DMS114 treated with DMSO at 0.1 percent for 48 hours (cell line): ENCODE measurements at regions not wholly inside any gene's neighbourhood (a gene's known extent, or its start where the extent isn't known, plus 50 kb on each side); places are given as distances from the start of the nearest gene placed in this dataset.
A peak's percentile ranks its signal among the peaks of the same experiment; 100 is the strongest.
"Not testable (repeated sequence)": the region's sequence is repeated elsewhere in the genome, so short reads cannot be mapped to it uniquely, and the experiment has no call there.

ENCODE experiments used
- DNase-seq: peaks from one replicate; lab custom pipeline; 2025; ENCODE audit not compliant: unreplicated experiment; lab: John Stamatoyannopoulos, UW

DNA sequence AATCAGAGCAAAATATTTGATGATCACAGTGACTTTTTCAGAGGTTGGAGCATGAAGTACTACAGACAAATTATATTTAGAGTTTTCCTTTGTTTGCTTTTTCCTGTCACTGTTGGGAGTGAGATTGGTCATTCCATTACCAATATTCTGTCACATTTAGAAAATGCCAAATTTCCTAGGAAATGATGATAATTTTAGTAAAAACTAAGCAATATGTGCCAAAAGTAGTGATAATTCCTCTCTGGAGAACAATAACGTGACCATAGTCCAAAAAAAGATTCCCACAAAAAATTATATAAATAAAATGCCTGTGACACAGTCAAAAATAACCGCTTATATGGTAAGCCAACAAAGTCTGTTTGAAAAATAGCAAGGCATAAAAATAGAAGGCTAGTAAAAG lies 2719.4 kb downstream of the PCDH9 start:
- DNase-seq, result no peak

DNA sequence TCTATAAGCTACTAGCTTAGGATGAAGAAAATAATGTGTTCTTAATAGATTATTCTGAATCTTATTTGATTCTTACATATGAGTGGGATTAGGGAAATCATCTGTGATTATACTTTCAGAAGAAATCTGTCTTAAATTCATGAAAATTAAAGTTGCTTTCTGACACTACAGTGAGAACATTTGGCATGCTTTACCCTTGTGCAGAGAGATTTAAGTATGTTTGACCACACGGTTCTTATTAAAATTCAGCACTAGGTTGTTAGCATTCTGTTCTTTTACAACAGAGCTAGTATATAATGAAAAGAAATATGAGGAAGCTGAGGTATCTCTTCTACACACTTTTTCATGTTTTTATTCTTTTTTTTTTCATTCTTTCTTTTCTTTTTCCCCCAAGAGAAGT lies 2723.9 kb downstream of the PCDH9 start:
- DNase-seq, result no peak

GRCh38 chr13:64505336-64505910 lies 2724.7 kb downstream of the PCDH9 start:
- no peak for DNase-seq

GRCh38 chr13:64488731-64489130 lies 2741.4 kb downstream of the PCDH9 start:
- no peak for DNase-seq

DNA sequence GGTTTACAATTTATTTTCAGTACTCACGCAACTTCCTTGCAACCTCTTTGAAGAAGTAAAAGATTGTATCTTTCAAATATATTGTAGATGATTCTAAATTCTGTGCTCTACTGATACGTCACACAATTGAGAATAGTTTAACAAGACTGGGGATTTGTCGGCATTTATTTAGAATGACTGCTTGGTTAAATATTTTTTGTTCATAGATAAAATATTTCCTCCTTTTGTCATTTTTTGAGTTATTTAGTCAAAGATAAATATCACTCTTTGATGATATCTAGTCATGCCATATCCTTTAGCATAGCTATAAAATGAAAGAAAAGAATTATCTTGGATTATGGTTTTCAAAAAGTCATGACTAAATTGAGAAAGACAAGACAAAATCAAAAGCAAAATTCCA lies 2747.8 kb downstream of the PCDH9 start:
- no peak for DNase-seq

GRCh38 chr13:64480672-64481071 lies 2749.5 kb downstream of the PCDH9 start:
- DNase-seq, result no peak

- DNase-seq, result peak; percentile 7
Observed at GRCh38 chr13:64480211-64480610, 2749.9 kb downstream of the PCDH9 start.

DNA sequence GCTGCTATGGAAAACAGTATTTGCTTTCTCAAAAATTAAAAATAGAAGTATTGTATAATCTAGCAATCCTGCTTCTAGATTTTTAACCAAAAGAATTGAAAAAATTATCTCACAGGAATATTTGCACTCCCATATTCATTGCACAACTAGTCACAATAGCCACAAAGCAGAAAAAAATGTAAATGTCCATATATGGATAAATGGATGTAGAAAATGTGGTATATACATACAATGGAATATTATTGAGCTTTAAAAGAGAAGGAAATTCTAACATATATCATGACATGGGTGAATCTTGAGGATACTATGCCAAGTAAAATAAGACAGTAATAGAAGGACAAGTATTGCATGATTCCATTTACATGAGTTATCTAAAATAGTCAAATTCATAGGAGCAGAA lies 2753.0 kb downstream of the PCDH9 start:
- no peak for DNase-seq

- not testable (repeated sequence) for DNase-seq
Observed at GRCh38 chr13:64476041-64476568, 2754.0 kb downstream of the PCDH9 start.

DNA sequence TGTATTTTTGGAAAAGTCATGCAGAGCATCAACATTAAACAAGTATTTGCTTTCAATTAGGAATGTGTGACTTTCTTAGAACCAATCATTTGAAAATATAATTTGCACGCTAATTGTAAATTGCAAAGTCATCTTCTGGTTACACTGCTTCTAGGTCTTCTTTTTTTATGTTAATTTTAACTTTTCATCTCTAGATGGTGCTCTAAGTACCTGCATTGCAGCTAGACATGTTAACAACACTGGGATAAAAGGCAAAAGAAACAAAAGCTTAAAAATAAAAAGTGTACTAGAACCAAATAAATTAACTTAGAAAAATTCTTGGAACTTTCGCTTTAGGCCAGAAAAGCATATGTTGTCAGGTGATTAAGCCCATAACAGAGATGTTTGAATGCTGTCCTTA lies 2758.2 kb downstream of the PCDH9 start:
- DNase-seq, result peak; percentile 42

GRCh38 chr13:64470751-64471150 lies 2759.4 kb downstream of the PCDH9 start:
- DNase-seq, result no peak

- no peak for DNase-seq
Observed at GRCh38 chr13:64459778-64460177, 2770.4 kb downstream of the PCDH9 start.

DNA sequence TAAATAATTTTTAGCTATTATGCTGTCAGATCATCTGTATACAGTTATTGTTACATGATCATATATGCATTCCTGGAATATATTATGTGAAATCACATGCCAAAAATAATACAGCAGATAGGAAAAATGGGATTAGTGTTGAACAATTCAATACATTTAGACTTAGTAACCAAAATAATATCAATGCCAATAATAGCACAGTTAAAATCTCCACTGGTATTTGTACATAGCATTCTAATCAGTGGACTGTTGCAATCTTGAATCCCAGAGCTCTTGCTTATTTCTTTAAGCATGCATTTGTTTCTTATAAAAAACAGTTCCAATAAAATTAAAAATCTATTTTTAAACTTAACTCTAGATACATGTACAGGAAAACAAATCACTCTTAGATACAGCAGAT lies 2772.2 kb downstream of the PCDH9 start:
- no peak for DNase-seq

DNA sequence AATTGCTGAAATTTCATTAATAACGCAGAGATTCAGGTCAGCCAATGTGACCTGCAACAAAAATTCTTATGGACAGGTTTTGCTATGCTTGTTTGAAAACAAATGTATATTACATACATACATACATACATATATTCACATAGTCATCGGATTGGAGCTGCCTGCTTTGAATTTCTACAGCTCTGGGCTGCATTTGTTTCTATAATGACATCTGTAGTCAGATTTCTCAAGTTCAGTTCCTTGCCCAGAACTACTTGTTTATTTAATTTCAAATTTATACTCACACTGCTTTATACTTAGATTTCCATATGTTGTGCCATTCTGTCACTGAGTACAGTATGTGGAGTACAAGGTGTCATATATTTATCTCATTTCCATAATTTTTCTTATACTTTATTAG lies 2775.0 kb downstream of the PCDH9 start:
- DNase-seq, result no peak

- DNase-seq, result no peak
Observed at GRCh38 chr13:64453831-64454230, 2776.3 kb downstream of the PCDH9 start.

DNA sequence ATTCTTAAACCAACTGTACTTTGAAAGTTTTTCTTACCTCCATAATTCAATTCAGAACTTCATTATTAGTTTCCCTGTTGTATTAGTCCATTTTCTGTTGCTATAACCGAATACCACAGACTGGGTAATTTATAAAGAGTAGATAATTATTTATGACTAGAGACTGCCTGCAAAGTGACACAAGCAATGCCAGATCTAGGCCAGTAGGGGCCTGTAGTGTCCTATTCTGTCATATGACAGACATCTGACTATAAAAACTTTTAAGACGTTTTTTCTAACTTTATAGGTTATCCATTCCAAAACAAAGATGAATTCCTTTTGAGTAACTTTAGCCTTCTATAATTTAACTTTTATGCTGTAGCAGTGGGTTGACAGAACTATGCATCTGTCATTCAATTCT lies 2783.8 kb downstream of the PCDH9 start:
- no peak for DNase-seq

DNA sequence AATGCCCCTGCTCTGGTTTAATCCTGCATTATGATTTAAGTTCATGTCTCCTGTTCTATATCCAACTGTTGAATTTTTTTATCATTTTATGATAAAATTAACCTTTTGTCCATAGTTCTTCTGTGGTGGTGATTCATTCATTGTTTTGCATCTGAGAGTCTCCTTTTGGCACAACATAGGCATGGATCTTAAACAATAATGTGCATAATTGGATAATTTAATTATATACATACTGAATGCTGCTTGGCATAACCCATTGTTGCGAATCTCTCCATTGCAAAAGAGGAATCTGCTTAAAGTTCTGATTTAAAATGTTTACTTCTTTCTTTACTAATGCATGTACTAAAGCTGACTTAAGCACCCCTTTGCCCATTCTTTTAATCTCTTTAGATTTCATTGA lies 2788.4 kb downstream of the PCDH9 start:
- no peak for DNase-seq

GRCh38 chr13:64438084-64438483 lies 2792.1 kb downstream of the PCDH9 start:
- DNase-seq, result no peak

DNA sequence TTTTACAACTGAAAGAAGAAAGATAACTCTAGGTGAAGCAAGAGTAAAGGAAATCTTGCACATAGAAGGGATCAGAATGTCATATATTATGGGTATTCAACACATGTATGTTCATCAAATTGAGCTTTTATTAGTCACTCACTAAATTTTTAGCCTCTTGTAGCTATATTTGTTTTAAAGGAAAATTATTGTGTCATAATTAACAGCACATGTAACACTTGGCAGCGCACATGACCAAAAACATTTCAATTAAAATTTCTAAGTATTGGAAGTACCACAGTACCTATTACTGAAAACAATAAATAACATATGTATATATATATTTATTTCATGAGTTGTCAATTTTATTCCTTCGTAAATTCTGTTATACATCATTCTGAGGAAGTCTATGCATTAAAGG lies 2800.4 kb downstream of the PCDH9 start:
- DNase-seq, result no peak

DNA sequence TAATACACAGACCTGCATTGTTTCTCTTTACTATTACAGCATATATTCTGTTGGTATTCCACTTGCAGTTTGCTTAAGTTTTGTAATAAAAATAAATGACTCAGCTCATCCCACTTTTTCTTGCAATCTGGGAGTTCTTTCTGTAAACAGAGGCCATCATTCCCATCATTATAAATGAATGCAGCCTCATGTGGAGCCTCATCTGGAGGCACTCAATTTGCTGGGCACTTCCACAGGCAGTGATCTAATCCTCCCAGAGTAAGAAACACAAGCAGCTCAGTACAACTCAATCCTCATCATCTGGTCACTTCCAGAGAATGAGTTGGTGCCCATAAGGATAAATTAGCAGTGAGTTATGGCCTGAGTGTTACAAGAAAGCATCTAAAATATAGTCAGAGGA lies 2801.9 kb downstream of the PCDH9 start:
- no peak for DNase-seq

DNA sequence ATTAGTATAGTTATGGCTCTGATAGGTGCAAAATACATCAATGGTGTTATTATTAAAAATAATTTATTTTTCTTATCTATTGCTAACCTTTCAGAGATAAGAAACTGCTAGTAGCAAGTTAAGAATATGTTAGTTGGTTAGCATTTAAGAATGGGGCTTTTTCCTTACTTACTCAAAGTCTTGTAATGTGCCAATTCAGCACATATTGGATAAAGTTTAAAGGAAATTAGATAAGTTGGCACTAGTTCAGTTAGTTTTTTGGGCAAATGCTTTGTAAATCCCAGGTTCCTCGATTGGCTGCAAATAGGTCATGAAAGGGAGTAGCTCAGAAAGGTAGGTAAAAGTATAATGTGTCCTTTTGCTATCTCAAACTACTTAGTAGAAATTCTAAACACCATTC lies 2806.7 kb downstream of the PCDH9 start:
- no peak for DNase-seq

- no peak for DNase-seq
Observed at GRCh38 chr13:64420181-64420580, 2810.0 kb downstream of the PCDH9 start.

GRCh38 chr13:64417581-64417980 lies 2812.6 kb downstream of the PCDH9 start:
- no peak for DNase-seq
